Hematopoietic multipotent progenitor cell (in vitro differentiated cells): ENCODE measurements at regions not wholly inside any gene's neighbourhood (a gene's known extent, or its start where the extent isn't known, plus 50 kb on each side); places are given as distances from the start of the nearest gene placed in this dataset.

Experiments used
- DNase-seq, 3 donors: peaks; one replicate each; pipeline ENCODE4 v3.0.0-alpha.2; 2011 to 2015; ENCODE audit warnings: low read depth in 2 of 3, low spot score in 2 of 3

GRCh38 chr3:117150628-117151027, 441.0 kb downstream of the TUSC7 start:
- no peak for DNase-seq

GRCh38 chr3:117160176-117160575, 450.6 kb downstream of the TUSC7 start:
- DNase-seq, result no peak

- DNase-seq, result no peak
Observed at GRCh38 chr3:117161816-117162215, 452.2 kb downstream of the TUSC7 start.

- no peak for DNase-seq
Observed at GRCh38 chr3:117165176-117165575, 455.6 kb downstream of the TUSC7 start.

- no peak for DNase-seq
Observed at GRCh38 chr3:117165601-117166051, 456.0 kb downstream of the TUSC7 start.

- no peak for DNase-seq
Observed at GRCh38 chr3:117168896-117169295, 459.3 kb downstream of the TUSC7 start.

GRCh38 chr3:117170094-117170493, 460.5 kb downstream of the TUSC7 start:
- no peak for DNase-seq

GRCh38 chr3:117171124-117171523, 461.5 kb downstream of the TUSC7 start:
- DNase-seq, result no peak

- DNase-seq, result no peak
Observed at GRCh38 chr3:117172426-117172825, 462.8 kb downstream of the TUSC7 start.

GRCh38 chr3:117181222-117181621, 471.6 kb downstream of the TUSC7 start:
- DNase-seq, result no peak

- no peak for DNase-seq
Observed at GRCh38 chr3:117184574-117184973, 475.0 kb downstream of the TUSC7 start.

GRCh38 chr3:117191245-117191644, 481.7 kb downstream of the TUSC7 start:
- DNase-seq, result no peak

GRCh38 chr3:117192888-117193287, 483.3 kb downstream of the TUSC7 start:
- no peak for DNase-seq

GRCh38 chr3:117193390-117193789, 483.8 kb downstream of the TUSC7 start:
- DNase-seq, result no peak

GRCh38 chr3:117195034-117195433, 485.5 kb downstream of the TUSC7 start:
- no peak for DNase-seq

GRCh38 chr3:117200962-117201361, 491.4 kb downstream of the TUSC7 start:
- DNase-seq, result no peak

- no peak for DNase-seq
Observed at GRCh38 chr3:117201901-117202774, 492.6 kb downstream of the TUSC7 start.

GRCh38 chr3:117217355-117217754, 507.8 kb downstream of the TUSC7 start:
- DNase-seq, result no peak

GRCh38 chr3:117217760-117218316, 508.3 kb downstream of the TUSC7 start:
- no peak for DNase-seq

GRCh38 chr3:117218641-117219048, 509.1 kb downstream of the TUSC7 start:
- DNase-seq, result no peak

GRCh38 chr3:117219296-117219695, 509.7 kb downstream of the TUSC7 start:
- no peak for DNase-seq

GRCh38 chr3:117226932-117227331, 517.4 kb downstream of the TUSC7 start:
- no peak for DNase-seq
